Tongue (tissue), 1 donor: ENCODE measurements at regions not wholly inside any gene's neighbourhood (a gene's known extent, or its start where the extent isn't known, plus 50 kb on each side); places are given as distances from the start of the nearest gene placed in this dataset.
A peak's percentile ranks its signal among the peaks of the same experiment; 100 is the strongest.

Experiments
- DNase-seq: peaks from one replicate; pipeline ENCODE4 v3.0.0-alpha.2; 2015

- DNase-seq: no peak
These were observed 520.3 kb downstream of the CDH26 start for GRCh38 chr20:60478533-60478932.

GRCh38 chr20:60480950-60481742, 522.9 kb downstream of the CDH26 start:
- no peak for DNase-seq

DNA sequence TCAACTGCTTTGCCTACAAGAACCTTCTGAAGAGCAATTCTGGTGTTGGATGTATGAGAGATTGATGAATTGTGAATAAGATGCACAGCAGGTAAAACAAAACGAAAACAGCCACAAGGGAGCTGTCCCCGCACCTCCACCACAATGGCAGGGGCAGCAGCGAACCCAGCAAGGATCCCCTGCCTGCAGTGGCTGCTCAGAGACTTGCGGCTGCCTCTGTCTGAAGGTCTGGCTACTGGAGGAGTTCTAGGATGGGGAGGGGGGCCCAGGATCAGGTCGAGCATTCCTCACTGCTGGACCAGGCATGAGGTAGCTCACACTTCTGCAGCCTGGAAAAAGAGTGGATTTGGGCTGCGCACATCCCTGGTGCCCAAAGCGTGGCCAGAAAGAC, 523.5 kb downstream of the CDH26 start:
- DNase-seq: no peak

DNA sequence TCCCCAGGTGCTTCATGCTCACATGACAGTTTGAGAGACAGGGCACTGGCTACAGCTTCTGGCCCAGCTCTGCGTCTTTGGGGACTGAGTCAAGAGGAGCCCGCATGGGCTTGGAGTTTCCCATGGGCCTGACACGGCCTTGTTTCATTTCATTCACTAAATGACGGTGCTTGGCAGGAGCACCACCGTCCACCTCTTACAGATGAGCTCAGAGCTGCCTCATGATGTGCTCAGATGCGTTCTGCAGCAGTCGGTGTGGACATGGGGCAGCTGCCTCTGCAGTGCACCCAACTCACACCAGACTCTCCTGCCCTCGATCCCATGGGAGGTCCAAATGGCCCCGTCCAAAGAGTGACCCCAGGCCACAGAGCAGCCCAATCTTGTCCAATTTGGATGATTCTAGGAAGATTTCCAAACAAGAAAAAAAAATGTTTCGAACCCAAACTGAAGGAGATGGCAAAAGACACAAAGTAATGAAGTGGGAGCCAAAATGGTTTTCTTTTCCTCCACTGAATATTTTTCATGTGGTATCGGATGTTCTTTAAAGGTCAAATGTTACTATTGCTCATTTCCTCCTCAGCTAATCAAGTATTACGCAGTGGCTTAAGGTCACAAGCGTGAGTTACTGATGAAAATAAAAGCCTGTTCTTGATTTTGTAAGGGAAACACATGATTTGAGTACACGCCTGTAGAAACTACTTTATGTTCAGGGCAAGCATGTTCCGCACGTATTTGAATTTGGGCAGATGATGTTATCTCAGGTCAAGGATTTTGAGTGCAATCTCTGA, 524.2 kb downstream of the CDH26 start:
- DNase-seq: no peak

- DNase-seq: no peak
These were observed 525.1 kb downstream of the CDH26 start for GRCh38 chr20:60483371-60483770.

- no peak for DNase-seq
These were observed 526.1 kb downstream of the CDH26 start for GRCh38 chr20:60484316-60484715.

DNA sequence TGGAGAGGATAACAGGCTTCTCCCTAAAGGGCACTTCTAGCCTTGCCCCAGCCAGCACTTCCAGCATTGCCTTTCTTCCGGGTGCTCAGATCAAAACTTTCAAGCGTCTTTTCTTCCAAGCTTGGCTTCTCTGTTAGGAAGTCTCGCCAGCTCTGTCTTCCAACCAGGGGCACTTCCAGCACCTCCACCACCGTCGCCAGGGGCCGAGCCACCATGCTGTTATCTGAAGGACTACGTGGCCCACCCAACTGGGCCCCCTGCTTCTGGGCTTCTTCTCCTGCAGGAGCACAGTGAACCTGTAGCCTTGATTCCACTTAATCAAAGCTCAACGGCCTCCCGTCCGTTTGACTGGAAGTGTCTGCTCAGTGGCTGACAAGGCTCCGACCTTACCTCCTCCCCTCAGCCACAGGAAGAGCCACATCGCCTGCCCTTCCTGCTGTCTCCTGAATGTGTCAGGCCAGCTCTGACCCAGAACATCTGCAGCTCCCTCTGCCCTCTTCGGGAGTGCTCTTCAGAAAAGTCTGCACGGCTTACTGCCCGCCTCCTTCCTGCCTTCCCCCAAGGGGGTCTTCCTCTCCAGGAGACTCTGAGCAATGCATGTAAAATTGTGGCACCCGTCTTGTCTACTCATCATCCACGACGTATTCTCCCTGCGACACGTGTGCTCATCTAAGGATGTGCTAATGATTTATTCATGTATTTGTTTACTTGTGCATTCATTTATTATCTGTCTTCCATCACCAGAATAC, 527.0 kb downstream of the CDH26 start:
- no peak for DNase-seq

GRCh38 chr20:60486315-60486714, 528.1 kb downstream of the CDH26 start:
- no peak for DNase-seq

DNA sequence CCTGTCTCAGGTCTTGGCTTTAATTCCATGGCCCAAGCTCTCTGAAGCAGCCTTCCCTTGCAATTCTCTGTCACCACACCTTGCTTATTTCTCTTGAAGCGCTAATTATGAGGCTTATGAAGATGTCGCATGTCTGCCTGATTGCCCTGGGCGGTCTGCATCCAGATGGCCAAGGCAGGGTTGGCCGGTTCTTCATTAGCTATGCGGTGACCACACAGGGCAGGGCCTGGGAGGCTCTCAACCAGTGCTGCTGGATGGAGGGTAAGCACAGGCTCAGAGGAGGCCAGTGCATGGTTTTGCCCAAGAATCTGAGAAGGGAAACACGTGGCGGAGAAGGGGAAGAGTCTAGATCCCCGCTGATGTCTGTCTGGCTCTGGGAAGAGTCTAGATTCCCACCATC, 528.7 kb downstream of the CDH26 start:
- DNase-seq: no peak

DNA sequence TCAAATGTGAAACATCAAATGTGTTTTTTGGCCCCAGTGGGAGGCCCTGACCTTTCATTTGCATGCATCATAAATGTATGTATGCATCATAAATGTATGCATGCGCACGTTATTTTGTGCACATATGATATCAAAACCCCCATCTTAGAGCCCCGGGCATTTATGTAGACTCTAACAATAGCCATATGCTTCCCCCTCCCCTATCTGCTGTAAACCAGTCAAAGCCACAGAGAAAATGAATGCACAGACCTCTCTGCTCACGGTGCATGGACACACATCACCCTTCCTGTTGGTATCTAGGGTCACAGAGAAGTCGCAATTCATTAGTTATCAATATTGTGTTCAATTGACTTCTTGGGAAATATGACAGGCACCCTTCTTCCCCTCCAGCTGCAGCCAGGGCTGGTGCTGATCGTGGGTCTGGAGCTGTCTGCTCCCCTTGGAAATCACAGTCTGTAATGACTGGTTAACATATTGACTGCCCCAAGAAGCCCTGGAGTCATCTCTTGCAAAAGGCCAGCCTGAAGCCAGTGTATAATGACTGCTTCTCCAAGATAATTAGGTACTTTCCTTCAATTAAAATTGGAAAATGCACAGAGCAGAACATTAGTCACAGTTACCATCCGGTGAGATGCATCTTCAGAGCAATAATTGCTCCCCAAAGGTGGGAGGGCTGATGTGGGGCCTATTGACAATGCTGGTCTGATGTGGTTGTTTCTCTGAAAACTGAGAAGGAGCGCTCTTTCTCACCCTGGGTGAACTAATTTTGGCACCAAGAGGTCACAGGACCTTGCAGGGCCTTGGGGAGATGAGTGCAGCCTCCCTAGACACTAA, 532.2 kb downstream of the CDH26 start:
- no peak for DNase-seq

- peak; percentile 59 for DNase-seq
These were observed 532.9 kb downstream of the CDH26 start for GRCh38 chr20:60491051-60491581.

GRCh38 chr20:60494476-60494875, 536.3 kb downstream of the CDH26 start:
- no peak for DNase-seq

- DNase-seq: no peak
These were observed 539.2 kb downstream of the CDH26 start for GRCh38 chr20:60497298-60498035.

- DNase-seq: no peak
These were observed 541.9 kb downstream of the CDH26 start for GRCh38 chr20:60500038-60500701.

DNA sequence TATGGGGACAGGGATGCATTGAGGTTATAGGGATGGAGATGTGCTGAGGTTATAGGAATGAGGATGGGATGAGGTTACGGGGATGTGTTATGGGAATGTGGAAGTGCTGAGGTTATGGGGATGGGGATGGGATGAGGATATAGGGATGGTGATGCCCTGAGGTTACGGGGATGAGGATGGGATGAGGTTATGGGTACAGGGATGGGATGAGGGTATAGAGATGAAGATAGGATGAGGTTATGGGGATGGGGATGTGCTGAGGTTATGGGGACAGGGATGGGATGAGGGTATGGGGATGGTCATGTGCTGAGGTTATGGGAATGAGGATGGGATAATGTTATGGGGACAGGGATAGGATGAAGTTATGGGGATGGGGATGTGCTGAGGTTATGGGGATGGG, 542.8 kb downstream of the CDH26 start:
- DNase-seq: no peak

DNA sequence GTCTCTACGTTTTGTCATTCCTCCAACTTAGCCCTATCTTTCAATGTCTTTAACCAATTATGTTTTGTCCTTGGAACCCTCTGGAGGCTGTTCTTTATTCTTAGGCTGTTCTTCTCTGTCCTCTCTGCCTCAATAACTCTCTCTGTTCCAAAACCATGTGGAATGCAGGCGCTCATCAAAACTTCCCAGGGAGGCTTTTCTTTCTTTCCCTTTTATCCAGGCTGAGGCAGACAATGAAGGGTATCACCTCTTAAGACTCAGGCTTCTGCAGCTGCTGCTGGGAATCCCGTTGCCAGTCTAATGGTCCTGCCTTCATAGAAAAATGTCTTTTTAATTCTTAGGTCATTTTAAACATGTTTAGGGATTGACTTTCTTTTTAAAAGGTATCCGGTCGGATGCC, 544.7 kb downstream of the CDH26 start:
- DNase-seq: no peak

GRCh38 chr20:60505423-60505822, 547.2 kb downstream of the CDH26 start:
- DNase-seq: no peak

DNA sequence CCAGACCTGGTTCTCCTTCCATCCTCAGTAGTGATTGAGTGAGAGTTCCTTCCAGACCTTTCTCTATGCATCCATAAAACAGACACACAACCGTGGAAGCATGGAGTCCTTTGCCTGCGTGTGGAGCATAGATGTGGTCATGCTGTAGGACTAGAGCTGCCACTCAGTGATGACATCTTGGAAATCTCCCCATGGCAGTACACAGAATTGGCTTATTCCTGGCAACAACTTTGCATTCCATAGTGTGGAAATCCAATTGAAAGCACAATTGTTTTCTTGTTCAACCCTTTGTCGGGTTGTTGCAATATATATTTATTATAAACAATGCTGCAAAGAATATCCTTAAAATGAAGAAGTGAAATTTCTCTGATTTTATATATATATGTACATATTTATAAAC, 547.8 kb downstream of the CDH26 start:
- DNase-seq: no peak

- no peak for DNase-seq
These were observed 549.0 kb downstream of the CDH26 start for GRCh38 chr20:60507087-60507694.

DNA sequence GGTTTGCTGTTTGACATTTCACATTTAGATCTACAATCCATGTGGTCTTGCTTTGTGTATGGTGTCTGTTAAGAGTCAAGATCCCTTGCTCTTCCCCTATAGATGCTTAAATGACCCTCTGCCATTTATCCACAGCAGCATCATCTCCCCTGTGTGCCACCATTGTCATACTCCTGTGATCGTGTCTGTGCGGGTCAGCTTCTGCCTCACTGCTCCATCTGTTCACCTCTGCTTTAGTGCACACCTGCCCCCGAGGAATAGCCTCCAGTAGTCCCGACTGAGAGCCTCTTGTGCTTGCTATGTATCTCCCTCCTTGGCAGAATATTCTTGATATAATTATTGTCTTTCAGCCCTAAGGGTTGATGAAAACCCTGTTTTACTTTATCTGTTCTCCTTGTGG, 551.2 kb downstream of the CDH26 start:
- DNase-seq: no peak
